ENCODE measurements at regions not wholly inside any gene's neighbourhood (a gene's known extent, or its start where the extent isn't known, plus 50 kb on each side); places are given as distances from the start of the nearest gene placed in this dataset.

- peak; percentile 50 for DNase-seq (ENCODE audit: low spot score)
Observed at GRCh38 chr12:107225635-107226034, 132.3 kb upstream of the CRY1 start.

- no peak for DNase-seq (ENCODE audit: low spot score)
Observed at GRCh38 chr12:107226126-107226525, 132.8 kb upstream of the CRY1 start.

- no peak for DNase-seq (ENCODE audit: low spot score)
Observed at GRCh38 chr12:107228076-107228475, 134.7 kb upstream of the CRY1 start.

- no peak for DNase-seq (ENCODE audit: low spot score)
Observed at GRCh38 chr12:107229827-107230226, 136.5 kb upstream of the CRY1 start.

- no peak for DNase-seq (ENCODE audit: low spot score)
Observed at GRCh38 chr12:107231303-107231702, 138.0 kb upstream of the CRY1 start.

GRCh38 chr12:107233551-107233950 lies 140.2 kb upstream of the CRY1 start:
- DNase-seq (ENCODE audit: low spot score) = no peak

- DNase-seq (ENCODE audit: low spot score) = no peak
Observed at GRCh38 chr12:107235600-107235999, 142.3 kb upstream of the CRY1 start.

GRCh38 chr12:107236824-107237511 lies 143.6 kb upstream of the CRY1 start:
- DNase-seq (ENCODE audit: low spot score) = peak; percentile 80

- peak; percentile 77 for DNase-seq (ENCODE audit: low spot score)
Observed at GRCh38 chr12:107238296-107238695, 144.9 kb upstream of the CRY1 start.

GRCh38 chr12:107241411-107241810 lies 148.1 kb upstream of the CRY1 start:
- DNase-seq (ENCODE audit: low spot score) = no peak

- DNase-seq (ENCODE audit: low spot score) = peak; percentile 46
Observed at GRCh38 chr12:107242189-107242588, 148.8 kb upstream of the CRY1 start.

GRCh38 chr12:107243341-107243740 lies 150.0 kb upstream of the CRY1 start:
- DNase-seq (ENCODE audit: low spot score) = no peak

GRCh38 chr12:107244584-107244983 lies 151.2 kb upstream of the CRY1 start:
- DNase-seq (ENCODE audit: low spot score) = no peak

- no peak for DNase-seq (ENCODE audit: low spot score)
Observed at GRCh38 chr12:107247650-107248049, 154.3 kb upstream of the CRY1 start.

- no peak for DNase-seq (ENCODE audit: low spot score)
Observed at GRCh38 chr12:107248187-107248586, 154.8 kb upstream of the CRY1 start.

GRCh38 chr12:107251288-107251687 lies 157.9 kb upstream of the CRY1 start:
- DNase-seq (ENCODE audit: low spot score) = no peak

- DNase-seq (ENCODE audit: low spot score) = no peak
Observed at GRCh38 chr12:107253361-107253760, 160.0 kb upstream of the CRY1 start.

GRCh38 chr12:107254258-107254856 lies 161.0 kb upstream of the CRY1 start:
- no peak for DNase-seq (ENCODE audit: low spot score)

- no peak for DNase-seq (ENCODE audit: low spot score)
Observed at GRCh38 chr12:107258780-107259179, 165.4 kb upstream of the CRY1 start.

GRCh38 chr12:107263980-107264379 lies 170.6 kb upstream of the CRY1 start:
- no peak for DNase-seq (ENCODE audit: low spot score)

- DNase-seq (ENCODE audit: low spot score) = no peak
Observed at GRCh38 chr12:107264667-107265066, 171.3 kb upstream of the CRY1 start.

GRCh38 chr12:107267604-107268003 lies 174.3 kb upstream of the CRY1 start:
- DNase-seq (ENCODE audit: low spot score) = no peak

- DNase-seq (ENCODE audit: low spot score) = no peak
Observed at GRCh38 chr12:107271523-107271922, 178.2 kb upstream of the CRY1 start.

GRCh38 chr12:107275530-107275929 lies 182.2 kb upstream of the CRY1 start:
- peak; percentile 5 for DNase-seq (ENCODE audit: low spot score)

Measured in umbilical cord (tissue), 1 donor.